ENCODE measurements at regions not wholly inside any gene's neighbourhood (a gene's known extent, or its start where the extent isn't known, plus 50 kb on each side); places are given as distances from the start of the nearest gene placed in this dataset.

DNA sequence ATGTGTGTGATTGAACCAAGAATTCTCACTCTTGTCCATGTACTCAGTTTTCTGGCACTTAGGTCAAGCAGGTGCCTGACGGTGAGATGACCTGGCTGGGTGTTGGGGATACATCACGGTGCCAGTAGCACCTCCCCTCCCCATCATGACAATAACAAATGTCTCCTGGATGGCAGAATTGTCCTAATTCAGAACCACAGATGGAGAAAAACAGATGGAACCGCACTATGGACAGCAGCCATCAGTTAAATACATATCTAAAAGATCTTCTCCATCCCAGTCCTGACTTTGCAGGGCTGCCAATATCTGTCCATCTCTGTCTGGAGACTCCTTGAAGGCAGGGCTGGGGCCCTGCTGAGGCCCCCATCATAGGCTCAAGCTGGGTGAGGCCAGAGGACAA, 126.9 kb downstream of the PTPRS start:
- no peak for DNase-seq (ENCODE audit: low read depth)
- TF ChIP-seq, protein P1, sequence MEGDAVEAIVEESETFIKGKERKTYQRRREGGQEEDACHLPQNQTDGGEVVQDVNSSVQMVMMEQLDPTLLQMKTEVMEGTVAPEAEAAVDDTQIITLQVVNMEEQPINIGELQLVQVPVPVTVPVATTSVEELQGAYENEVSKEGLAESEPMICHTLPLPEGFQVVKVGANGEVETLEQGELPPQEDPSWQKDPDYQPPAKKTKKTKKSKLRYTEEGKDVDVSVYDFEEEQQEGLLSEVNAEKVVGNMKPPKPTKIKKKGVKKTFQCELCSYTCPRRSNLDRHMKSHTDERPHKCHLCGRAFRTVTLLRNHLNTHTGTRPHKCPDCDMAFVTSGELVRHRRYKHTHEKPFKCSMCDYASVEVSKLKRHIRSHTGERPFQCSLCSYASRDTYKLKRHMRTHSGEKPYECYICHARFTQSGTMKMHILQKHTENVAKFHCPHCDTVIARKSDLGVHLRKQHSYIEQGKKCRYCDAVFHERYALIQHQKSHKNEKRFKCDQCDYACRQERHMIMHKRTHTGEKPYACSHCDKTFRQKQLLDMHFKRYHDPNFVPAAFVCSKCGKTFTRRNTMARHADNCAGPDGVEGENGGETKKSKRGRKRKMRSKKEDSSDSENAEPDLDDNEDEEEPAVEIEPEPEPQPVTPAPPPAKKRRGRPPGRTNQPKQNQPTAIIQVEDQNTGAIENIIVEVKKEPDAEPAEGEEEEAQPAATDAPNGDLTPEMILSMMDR (IDR thresholded peaks at IDR 0.05; ENCODE audit: insufficient read depth, low read depth, low read length, missing control alignments): no peak
- no peak overlapping the region for H3K4me3 ChIP-seq (ENCODE audit: low read depth, low read length)

DNA sequence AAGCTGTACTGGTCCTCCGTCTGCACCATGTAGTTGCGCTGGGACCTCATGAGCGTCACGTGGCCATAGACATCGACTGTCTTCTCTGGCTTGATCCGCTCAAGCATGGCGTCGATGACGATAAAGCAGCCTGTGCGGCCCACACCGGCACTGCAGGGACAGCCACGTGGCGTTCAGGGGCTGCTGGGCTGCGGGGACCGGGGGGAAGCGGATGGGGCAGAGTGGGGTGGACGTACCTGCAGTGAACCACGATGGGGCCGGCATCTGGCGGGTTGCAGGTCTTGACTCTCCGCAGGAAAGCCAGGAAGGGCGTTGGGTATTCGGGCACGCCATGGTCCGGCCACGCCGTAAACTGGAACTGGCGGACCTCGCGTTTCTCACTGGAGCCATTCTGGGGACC, 128.5 kb downstream of the PTPRS start:
- no peak overlapping the region for H3K4me3 ChIP-seq (ENCODE audit: low read depth, low read length)
- TF ChIP-seq, protein P1 (IDR thresholded peaks at IDR 0.05; ENCODE audit: insufficient read depth, low read depth, low read length, missing control alignments): no peak
- no peak for DNase-seq (ENCODE audit: low read depth)

DNA sequence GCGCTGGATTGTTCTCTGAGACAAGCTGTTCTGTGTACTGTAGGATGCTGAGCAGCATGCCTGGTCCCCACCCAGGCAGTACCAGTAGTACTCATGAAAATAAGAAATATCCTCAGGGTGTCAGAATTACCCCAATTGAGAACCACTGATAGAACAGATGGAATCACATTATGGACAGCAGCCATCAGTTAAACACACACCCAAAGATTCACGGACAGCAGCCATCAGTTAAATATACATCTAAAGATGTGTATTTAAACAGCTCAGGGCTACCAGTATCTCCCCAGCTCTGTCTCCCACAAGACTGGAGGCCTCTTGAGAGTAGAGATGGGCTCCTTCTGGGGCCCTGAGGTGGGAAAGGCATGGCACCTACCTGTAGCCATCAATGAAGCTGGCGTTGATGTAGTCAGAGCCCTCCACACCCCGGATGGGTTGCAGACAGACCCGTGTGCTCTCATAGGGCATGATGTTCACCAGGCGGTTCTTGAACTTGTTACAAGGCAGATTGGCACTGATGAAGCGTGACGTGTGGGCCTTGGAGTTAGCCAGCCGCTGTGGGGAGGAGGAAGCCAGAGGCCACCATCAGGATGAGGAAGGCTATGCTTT, 129.3 kb downstream of the PTPRS start:
- no peak for DNase-seq (ENCODE audit: low read depth)
- no peak overlapping the region for H3K4me3 ChIP-seq (ENCODE audit: low read depth, low read length)
- TF ChIP-seq, protein P1 (IDR thresholded peaks at IDR 0.05; ENCODE audit: insufficient read depth, low read depth, low read length, missing control alignments): no peak

DNA sequence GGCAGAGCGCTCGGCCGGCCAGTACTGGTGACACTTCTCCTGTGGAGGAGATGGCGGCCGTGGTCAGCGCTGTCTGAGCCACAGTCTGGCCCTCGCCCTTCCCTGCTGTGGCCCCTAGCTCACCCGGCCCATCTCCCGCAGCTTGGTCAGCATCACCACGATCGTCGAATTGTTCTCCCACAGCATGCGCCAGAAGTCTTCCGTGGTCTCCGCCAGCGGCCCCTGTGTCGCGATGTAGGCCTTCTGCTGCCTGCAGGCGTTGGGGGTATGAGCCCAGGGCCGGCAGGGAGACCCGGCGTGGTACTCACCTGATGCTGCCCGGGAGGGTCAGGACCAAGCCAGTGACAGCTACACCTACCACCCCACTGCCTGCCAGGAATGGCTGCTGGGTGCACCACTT, 130.1 kb downstream of the PTPRS start:
- TF ChIP-seq, protein P1 (IDR thresholded peaks at IDR 0.05; ENCODE audit: insufficient read depth, low read depth, low read length, missing control alignments): no peak
- no peak overlapping the region for H3K4me3 ChIP-seq (ENCODE audit: low read depth, low read length)
- no peak for DNase-seq (ENCODE audit: low read depth)

DNA sequence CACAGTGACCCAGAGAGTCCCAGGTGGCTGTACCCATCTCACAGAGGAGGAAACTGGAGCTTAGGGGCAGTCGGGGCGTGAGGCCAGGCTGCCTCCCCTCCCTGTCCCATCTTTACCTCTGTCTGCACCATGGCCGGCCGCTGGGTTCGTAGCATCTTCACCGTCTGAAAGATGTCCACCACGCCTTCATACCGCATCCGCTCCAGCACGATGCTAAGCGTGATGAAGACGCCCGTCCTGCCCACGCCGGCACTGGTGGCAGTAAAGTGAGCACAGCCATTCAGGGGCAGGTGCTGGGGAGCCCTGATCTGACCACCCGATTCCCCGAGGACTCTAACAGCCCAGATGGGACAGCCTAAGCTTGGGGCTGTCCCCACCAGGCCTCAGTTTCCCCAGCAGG, 132.8 kb downstream of the PTPRS start:
- TF ChIP-seq, protein P1 (IDR thresholded peaks at IDR 0.05; ENCODE audit: insufficient read depth, low read depth, low read length, missing control alignments): no peak
- DNase-seq (ENCODE audit: low read depth): no peak
- no peak overlapping the region for H3K4me3 ChIP-seq (ENCODE audit: low read depth, low read length)

DNA sequence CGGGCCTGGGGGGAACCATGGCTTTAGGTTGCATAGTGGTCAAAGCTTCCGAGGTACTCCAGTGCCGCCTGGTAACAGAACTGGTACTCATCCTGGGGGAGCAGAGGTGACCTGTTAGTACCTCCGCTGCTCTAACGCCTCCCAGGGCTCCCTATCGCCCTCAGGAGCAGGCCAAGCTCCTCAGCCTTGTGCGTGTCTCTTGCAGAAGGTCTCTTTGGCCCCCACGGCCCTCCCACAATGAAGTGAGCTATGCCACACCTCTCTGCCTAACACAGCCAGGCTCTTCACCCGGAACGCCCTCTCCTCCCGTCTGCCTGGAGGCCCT, 133.9 kb downstream of the PTPRS start:
- TF ChIP-seq, protein P1 (IDR thresholded peaks at IDR 0.05; ENCODE audit: insufficient read depth, low read depth, low read length, missing control alignments): no peak
- DNase-seq (ENCODE audit: low read depth): no peak
- H3K4me3 ChIP-seq (ENCODE audit: low read depth, low read length): no peak overlapping the region
